ENCODE measurements at regions not wholly inside any gene's neighbourhood (a gene's known extent, or its start where the extent isn't known, plus 50 kb on each side); places are given as distances from the start of the nearest gene placed in this dataset.
A peak's percentile ranks its signal among the peaks of the same experiment; 100 is the strongest.

DNA sequence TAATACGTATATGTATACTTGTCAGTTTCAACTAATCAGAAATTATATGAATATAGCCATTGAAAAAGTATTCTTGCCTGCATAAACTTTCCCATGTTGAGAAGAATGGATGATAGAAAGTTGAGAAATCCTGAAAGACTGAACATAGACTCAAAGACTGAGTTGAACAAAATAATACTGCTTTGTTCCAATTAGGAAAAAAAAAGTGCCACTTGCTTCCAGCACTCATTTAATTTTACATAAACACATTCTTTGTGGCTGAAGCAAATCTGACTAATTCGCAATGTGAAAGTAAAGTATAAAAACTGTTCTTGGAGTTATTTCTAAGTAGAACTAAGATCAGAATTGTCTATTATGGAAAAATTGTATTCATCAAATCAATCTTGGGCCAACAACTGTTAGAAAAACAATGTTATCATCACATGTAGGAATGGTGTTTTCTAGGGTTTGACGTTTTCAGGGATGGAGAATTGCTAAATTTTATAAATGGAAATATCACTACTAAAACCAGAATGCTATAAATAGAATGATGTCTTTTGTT is 2334.6 kb downstream of the PCDH7 start:
- H3K4me3 ChIP-seq (ENCODE audit: low read depth, low read length), result no peak overlapping the region
- no peak for DNase-seq (ENCODE audit: low read depth)

DNA sequence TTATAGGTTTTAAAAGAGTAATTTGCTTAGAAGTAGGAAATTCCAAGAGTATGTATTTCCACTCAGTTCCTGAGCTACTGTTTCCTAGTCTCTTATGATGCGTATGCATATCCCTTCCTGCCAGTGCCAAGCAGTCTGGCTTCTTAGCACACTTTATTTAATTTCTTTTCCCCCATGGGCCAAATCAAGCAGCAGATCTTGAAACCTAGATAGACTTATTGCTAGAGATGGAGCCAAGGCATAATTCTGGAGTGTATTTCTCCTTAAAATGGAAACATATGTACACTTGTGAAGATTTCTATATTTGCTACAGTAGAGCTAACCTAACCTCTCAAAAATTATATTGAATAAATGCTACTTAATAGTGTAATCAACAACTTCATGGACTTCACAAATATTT is 2337.6 kb downstream of the PCDH7 start:
- no peak overlapping the region for H3K4me3 ChIP-seq (ENCODE audit: low read depth, low read length)
- DNase-seq (ENCODE audit: low read depth), result no peak

DNA sequence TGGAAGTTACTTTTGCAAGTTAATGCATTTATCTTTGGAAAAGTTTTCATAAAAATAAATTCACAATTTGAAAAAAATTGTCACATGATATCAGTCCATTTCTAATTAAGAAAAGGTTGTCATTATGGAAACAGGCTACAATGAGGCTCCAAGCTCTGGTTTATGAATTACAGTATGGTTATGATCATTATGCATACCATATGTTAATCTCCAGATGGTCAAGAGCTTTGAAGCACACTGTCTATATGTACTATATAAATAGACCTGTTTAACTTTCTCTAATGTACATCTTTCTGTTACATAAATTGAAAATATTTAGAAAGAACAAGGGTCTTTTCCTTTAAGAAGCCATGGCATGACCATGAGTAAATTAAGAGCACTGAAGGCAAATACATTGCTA is 2338.8 kb downstream of the PCDH7 start:
- no peak for DNase-seq (ENCODE audit: low read depth)
- no peak overlapping the region for H3K4me3 ChIP-seq (ENCODE audit: low read depth, low read length)

DNA sequence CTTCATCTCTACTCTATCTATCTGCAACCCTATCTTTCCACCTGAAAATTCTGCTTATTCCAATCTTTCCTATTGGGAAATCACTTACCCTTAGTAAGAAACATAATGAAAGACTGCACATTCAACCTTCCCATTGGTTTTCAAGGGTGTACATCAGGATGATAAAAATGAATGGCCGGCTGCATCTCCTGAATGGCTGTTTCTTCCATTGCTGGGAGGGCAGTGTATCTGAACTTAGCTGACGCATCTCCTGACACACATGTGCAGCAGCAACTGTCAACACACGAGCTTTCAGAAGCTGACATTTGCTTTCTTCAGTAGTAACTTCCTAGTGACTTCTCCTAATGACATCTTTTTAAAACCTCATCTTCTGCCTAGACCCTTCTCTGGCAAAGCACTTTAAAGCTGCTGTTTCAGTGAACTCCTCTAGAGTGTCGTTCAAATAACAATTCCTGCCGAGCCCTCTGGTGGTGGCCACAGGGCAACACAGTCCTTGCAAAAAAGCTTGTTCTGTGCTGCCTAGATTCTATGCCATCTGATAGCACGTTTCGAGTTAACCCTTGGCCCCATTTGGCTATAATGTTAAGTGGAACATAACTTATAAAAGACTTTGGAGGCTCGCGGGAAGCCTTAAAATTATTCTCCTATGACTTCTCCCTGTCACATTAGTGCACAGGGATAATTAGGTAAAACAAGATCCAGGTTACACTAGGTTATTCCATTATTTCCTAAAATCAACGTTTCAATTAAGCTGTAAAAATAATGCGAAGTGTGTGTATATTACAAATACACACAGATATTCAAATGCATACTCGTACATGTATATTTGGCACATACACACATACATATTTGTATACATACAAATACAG is 2340.7 kb downstream of the PCDH7 start:
- H3K4me3 ChIP-seq (ENCODE audit: low read depth, low read length), result no peak overlapping the region
- no peak for DNase-seq (ENCODE audit: low read depth)

DNA sequence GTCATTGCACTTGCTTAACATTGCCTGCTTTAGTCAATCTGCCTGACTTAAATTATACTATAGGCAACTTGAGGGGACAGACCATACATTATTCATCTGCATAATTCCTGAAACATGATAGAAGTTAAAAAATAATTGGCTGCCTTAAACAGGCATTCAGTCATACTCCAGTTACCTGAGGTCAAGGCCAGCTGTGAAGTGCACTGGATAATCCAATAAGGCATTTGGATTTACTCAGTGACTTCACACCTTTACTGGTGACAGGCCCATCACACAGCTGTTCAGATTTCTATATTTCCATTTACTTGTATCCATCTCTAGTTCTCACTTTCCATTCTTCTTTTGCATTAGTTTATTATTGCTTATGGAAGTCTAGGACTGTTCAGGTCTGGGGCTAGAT is 2341.6 kb downstream of the PCDH7 start:
- DNase-seq (ENCODE audit: low read depth), result no peak
- H3K4me3 ChIP-seq (ENCODE audit: low read depth, low read length), result no peak overlapping the region

DNA sequence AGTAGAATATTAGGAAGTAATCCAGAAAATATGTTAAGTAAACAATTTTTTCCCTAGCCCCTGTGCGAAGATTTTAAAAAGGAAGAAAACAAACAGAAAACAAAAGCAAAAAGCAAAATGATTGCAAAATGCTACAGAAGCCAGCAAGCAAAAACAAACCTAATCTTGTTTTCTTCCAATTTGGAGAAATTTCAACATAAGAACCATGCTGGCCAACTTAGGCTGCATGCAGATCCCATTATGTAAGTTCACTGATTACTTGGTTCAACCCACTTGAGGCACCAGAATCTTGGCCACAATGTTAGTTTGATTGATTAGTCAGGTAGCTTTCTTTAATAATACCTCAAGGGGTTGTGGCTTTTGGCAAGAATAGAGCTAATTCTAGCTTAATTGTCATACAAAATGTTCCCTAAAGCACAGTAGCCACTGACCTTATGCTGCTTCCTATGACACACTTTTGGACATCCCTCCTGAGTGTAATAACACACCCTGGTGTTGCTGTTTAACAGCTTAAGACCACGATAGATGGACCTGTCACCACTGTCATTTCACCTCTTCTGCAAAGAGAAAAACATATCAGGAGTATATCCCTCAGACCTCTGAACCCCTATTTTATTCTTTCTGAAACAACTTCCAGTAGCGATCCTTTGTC is 2342.1 kb downstream of the PCDH7 start:
- no peak overlapping the region for H3K4me3 ChIP-seq (ENCODE audit: low read depth, low read length)
- no peak for DNase-seq (ENCODE audit: low read depth)

DNA sequence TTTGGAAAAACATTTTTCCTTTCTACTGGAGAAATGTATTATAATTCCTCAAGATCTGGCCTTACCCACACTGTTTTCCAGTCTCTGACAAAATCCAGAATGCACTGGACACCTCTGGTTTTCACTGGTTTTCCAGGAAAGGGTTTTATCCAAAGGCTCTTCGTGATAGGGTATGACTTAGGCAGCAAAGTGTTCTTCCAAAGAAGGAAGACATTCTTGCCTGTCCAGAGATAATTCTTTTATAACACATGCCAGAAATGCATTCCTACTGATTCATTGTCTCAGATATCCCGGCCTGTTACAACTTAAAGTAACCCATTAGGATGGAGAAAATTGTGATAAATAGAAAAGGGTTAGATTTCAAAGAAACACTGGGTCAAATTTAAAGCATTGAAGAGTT is 2343.1 kb downstream of the PCDH7 start:
- no peak overlapping the region for H3K4me3 ChIP-seq (ENCODE audit: low read depth, low read length)
- DNase-seq (ENCODE audit: low read depth), result peak; percentile 40

DNA sequence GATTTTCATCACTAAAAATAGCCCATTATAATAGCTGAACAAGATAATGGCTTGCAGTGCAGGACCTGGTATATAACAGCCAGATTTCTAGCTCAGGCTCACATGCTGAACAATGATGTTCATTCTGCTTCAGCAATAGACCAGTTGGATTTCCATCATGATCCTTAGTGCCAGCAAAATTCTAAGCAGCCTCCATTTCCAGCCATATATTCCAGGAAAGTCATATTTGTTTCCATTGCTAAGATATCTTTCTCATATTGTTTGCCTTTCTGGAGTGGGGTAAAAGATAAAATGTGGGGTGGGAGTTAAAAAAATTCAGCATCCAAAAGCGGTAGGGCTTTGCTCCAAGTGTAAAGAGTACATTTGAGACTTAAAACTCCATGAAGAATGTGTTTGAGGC is 2344.1 kb downstream of the PCDH7 start:
- H3K4me3 ChIP-seq (ENCODE audit: low read depth, low read length), result no peak overlapping the region
- DNase-seq (ENCODE audit: low read depth), result no peak

DNA sequence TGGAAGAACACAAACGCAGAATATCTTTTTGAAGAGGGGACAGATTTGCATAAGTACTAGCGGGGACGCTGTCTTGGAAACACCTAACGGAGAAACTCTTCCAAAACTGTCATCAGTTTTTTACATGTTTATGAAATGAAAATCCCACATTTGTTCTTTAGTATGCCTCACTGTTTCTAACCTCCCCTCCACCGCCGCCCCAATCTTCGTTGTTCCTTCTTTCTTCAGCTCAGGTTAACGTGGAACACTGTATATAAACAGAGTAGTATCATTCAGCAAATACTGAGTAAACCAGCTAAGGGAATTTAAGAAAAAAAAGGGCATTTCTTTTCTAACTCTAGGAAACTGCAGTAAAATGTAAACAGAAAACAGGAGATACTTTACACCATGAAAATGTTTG is 2345.6 kb downstream of the PCDH7 start:
- DNase-seq (ENCODE audit: low read depth), result no peak
- no peak overlapping the region for H3K4me3 ChIP-seq (ENCODE audit: low read depth, low read length)

DNA sequence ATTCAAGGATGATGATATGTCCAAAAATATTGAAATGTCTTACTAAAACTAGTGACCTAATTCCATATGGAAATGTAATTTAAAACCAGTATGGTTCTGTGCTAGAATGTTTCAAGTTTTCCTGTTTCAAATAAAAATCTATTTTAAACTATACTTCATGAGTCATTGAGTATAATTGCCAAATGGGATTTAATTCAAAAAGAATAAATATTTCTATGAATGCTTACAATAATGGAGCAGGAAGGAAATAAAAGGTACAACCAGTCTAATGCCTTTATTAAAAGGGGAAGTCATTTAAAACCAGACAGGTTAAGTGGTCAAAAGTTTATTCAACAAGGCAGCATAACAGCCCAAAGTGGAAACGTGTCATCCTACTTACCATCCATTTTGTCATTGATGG is 2347.1 kb downstream of the PCDH7 start:
- no peak overlapping the region for H3K4me3 ChIP-seq (ENCODE audit: low read depth, low read length)
- no peak for DNase-seq (ENCODE audit: low read depth)

DNA sequence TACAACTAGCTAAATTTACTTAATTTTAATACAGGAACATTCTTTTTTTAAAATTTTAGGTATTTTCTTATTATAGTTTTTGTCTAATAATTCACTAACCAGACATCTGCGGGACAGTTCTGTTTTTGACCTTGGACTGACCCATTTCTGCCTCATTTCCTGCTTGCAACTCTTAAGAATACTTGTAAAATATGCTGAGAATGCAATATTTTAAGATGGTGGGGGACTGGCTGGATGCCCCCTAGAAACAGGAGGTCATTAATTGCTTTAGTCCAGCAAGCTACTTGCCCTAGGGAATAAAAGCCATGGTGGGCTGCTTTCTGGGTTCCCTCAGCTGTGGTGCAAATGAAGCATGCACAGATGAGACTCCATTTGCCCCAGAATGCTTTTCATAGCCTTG is 2348.4 kb downstream of the PCDH7 start:
- no peak overlapping the region for H3K4me3 ChIP-seq (ENCODE audit: low read depth, low read length)
- no peak for DNase-seq (ENCODE audit: low read depth)

DNA sequence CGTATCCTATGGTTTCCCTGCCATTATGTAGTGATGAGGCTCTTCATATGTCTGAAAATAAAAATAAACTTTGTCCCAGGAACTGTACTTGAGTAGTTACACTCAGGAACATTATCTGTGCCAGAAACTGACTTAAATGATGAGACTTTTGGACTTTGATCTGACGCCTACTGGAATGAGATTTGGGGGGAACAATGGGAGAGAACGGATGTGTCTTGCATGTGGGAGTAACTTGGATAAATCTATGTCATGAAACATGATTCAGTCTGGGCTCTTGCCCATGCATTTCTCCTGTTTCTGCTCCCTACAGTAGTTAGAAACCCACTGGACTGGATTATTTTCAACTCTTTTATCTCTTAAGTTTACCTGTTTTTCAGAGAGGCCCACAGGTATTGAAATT is 2351.4 kb downstream of the PCDH7 start:
- H3K4me3 ChIP-seq (ENCODE audit: low read depth, low read length), result no peak overlapping the region
- DNase-seq (ENCODE audit: low read depth), result peak; percentile 72

DNA sequence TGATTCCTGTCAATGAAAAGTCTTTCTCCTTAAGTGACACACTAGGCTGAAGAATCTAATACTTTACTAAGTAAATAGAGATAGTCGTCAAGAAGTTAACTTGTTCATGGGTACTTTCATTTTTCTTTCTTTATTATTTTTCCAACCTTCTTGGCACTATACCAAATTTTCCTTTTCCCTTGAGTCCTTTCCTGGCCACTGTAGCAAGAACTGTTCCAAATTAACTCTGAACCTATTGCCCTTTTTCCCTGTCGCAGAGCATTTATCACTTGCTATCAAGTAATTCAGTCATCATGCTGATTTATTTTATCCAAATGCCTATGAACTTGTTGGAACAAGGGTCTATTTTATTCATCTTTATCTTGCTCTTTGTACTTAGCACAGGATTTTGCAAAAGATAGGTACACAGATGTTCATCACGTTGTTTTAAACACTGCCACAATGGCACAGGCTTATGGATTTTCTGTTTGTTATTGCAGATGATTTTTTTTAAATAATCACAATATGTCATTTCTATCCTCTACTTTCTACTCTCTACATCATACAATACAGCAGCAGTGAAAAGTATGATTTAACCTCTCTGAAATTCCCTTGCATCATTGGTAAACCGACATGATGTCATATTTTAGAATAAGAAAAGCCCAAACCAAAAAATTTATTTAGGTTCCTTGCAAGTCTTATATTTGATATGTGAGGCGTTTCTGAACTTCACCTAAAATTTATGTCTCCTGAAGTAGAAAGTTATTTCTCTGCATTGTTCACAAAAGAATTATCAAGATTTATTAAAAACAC is 2352.3 kb downstream of the PCDH7 start:
- no peak for DNase-seq (ENCODE audit: low read depth)
- no peak overlapping the region for H3K4me3 ChIP-seq (ENCODE audit: low read depth, low read length)

DNA sequence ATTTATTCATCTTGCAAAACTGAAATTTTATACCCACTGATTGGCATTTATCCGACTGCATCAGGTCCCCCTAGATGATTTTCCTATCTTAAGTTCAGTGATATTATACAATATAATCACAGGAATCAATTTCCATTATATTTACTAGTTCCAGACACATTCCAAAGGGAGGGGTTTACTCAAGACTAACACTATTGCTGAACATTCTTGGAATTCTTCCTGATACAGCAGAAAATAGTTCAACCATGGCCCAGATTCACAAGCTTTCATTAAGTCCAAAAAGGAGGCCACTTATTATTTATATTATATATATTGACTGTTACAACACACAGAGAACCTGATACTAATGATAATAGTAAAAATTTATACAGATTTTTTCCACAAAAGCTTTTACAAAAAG is 2353.6 kb downstream of the PCDH7 start:
- H3K4me3 ChIP-seq (ENCODE audit: low read depth, low read length), result no peak overlapping the region
- no peak for DNase-seq (ENCODE audit: low read depth)

DNA sequence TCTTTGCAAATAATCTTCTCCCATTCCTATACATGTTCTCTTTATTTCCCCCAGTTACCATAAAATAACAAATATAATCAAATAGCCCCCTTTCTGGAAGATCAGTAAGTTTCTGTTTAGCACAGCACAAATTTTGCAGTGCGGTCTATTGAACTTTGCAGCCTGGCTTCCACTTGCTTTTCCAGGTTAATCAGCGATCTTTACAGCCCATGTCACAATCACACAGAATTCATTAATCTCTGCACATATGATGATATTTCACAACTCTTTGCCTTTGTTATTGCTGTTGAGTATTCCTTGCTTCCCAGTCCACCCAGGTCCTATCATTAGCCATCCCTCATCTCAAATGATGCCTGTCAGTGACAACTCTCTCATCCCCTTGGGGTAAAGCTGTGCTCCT is 2358.0 kb downstream of the PCDH7 start:
- DNase-seq (ENCODE audit: low read depth), result no peak
- H3K4me3 ChIP-seq (ENCODE audit: low read depth, low read length), result no peak overlapping the region

DNA sequence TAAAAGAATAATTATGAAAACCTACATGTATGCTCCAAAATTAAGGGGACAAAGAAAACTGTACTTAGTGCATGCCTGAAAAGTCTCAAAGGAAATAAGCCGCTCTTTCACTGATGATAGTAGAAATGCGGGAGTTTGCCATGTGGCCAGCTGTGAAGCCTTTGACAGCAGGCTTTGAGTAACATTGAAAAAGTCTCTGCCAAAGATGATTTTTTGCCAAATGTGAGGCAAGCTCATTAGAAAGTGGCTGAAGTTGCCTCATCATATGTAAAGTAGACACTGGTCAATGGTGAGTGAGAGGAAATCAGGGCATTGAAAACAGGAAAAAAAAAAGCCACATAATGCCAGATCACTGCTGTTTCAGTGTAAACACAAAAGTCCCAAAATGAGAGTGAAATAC is 2360.1 kb downstream of the PCDH7 start:
- no peak for DNase-seq (ENCODE audit: low read depth)
- H3K4me3 ChIP-seq (ENCODE audit: low read depth, low read length), result no peak overlapping the region

DNA sequence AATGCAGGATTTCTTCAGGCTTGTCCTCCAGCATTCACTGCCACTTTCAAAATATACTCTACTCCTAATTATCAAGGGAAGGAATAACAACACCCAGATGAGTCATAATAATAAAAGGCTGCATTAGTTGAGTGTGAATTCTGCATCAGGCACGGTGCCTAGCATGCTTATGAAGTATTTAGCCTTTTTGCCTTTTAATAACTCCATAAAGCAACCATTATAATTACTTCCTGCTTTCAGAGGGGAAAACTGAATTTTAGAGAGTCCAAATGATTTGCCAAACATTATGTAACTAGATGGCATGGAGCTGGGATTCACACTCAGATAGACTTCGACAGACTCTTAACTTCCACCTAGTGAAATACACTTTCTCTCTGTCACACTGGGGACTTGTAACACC is 2365.5 kb downstream of the PCDH7 start:
- H3K4me3 ChIP-seq (ENCODE audit: low read depth, low read length), result no peak overlapping the region
- DNase-seq (ENCODE audit: low read depth), result no peak

DNA sequence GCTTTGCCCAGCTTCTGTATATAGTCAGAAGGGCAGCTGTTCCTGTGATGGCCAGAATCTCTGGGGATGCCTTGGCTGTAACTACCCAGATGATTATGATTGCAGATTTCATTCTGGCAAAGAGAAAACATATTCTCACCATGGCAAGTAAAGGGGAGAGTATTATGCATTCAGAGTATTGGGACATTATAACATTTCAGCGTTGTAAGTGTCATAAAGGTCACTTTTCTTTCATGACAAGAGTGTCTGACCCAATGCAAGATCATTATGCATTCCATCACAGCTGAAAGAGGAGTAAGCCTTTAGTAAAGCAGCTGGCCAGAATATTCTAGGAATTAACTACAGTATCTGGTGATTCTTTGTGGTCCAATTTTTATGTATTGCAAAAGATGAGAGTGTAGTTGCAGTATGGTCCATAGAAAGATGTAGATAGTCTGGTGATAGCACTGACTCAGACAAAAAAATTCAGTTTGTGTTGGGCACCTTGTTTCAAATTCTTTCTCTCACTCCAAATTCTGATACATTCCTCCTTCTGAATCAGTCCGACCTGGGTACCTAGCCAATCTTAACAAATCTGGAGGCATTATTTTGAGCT is 2366.3 kb downstream of the PCDH7 start:
- no peak for DNase-seq (ENCODE audit: low read depth)

DNA sequence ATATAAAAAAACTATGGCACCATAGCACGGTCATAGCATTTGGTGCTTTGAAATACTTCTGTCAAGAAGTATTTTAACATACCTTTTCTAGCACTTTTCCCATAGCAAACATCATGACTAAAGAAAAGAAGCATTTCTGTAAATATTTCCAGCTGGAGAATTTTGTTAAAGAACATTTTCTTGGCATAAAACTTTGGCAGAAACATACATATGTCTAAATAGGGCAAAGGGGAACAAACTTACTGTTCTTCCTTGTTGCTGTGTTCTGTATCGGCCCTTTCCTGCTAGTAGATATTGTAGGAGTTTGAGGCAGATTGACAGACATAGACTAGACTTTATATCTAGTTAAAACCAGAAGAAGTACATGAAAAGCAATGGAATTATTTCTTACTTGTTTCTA is 2368.5 kb downstream of the PCDH7 start:
- no peak overlapping the region for H3K4me3 ChIP-seq (ENCODE audit: low read depth, low read length)
- DNase-seq (ENCODE audit: low read depth), result no peak

More for the DNA sequence above, 2366.3 kb downstream of the PCDH7 start:
- no peak overlapping the region for H3K4me3 ChIP-seq (ENCODE audit: low read depth, low read length)

DNA sequence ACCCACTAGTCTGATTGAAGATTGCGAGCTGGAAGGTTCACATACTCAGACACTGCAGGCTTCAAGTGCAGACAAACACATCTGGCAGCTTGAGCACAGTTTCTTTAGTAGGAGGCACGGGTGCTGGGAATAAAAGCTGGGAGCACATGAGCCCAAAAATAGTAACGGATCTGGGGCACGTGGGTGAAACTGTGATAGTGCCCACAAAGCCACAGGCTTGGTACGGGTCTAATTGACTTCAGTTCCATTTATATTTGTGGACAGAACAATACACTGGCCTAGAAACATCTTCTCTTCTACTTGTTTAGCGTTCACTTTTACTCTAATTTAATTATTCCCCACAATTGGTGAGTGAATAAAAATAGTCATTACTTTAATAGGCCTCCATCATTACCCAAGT is 2370.7 kb downstream of the PCDH7 start:
- DNase-seq (ENCODE audit: low read depth), result no peak
- no peak overlapping the region for H3K4me3 ChIP-seq (ENCODE audit: low read depth, low read length)
